GM19468 (cell line): ENCODE measurements at regions not wholly inside any gene's neighbourhood (a gene's known extent, or its start where the extent isn't known, plus 50 kb on each side); places are given as distances from the start of the nearest gene placed in this dataset.
"Not testable (repeated sequence)": the region's sequence is repeated elsewhere in the genome, so short reads cannot be mapped to it uniquely, and the experiment has no call there.

ENCODE experiments used
- ATAC-seq: cut with Tn5 transposase; IDR thresholded peaks from one replicate; pipeline ENCODE4 v1.9.1; 2021; ENCODE audit warnings: mild to moderate bottlenecking, moderate library complexity, moderate number of reproducible peaks; ENCODE audit not compliant: unreplicated experiment; ENCODE audit errors: extremely low read depth

GRCh38 chr4:23425570-23425969 is 464.3 kb downstream of the PPARGC1A start:
- no peak for ATAC-seq

DNA sequence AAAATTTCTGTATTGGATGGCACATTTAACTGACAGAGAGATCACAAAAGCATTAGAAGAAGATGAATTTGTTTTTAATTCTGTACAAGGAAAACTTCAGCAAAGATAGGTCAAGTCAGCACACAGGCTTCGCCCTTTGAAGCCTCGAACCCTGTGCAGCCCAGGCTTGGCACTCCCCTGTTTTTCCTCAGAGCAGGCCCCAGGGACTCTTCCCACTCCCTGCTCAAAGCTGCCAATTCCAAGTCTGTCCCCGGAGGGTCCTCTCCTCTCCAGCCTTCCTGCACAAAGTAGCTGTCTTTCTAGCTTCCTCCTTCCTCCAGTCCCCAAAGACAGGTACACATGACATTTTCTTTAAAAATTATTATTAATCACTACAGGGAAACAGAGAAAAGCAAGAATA is 466.3 kb downstream of the PPARGC1A start:
- ATAC-seq: no peak

GRCh38 chr4:23422878-23423277 is 467.0 kb downstream of the PPARGC1A start:
- no peak for ATAC-seq

GRCh38 chr4:23413631-23414030 is 476.2 kb downstream of the PPARGC1A start:
- no peak for ATAC-seq

DNA sequence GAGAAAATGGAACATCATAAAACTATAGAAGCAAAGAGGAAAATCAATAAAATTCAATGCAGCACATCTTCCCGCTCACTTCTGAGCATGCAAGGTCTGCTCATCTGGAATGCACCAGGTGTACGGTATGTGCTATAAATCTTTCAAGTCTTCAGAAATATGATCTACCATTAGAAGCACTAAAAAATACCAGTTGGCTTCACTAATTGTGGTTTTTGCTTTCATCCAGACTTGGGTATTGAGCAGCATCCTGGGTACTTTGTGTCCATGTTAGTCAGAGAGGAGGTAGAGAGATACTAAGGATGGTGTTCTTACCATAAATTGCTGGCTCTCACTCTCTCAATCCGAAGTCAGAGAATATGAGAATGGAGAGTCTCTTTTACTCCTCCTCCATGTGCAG is 477.1 kb downstream of the PPARGC1A start:
- no peak for ATAC-seq

DNA sequence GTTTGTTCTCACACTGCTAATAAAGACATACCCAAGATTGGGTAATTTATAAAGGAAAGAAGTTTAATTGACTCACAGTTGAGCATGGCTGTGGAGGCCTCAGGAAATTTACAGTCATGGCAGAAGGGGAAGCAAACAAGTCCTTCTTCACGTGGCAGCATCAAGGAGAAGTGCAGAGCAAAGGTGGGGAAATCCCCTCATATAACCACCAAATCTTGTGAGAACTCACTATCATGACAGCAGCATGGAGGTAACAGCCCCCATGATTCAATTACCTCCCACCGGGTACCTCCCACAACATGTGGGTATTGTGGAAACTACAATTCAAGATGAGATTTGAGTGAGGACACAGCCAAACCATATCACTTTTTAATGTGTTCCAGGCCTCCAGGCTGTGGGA is 480.9 kb downstream of the PPARGC1A start:
- ATAC-seq: not testable (repeated sequence)

GRCh38 chr4:23401572-23401971 is 488.3 kb downstream of the PPARGC1A start:
- ATAC-seq: no peak

DNA sequence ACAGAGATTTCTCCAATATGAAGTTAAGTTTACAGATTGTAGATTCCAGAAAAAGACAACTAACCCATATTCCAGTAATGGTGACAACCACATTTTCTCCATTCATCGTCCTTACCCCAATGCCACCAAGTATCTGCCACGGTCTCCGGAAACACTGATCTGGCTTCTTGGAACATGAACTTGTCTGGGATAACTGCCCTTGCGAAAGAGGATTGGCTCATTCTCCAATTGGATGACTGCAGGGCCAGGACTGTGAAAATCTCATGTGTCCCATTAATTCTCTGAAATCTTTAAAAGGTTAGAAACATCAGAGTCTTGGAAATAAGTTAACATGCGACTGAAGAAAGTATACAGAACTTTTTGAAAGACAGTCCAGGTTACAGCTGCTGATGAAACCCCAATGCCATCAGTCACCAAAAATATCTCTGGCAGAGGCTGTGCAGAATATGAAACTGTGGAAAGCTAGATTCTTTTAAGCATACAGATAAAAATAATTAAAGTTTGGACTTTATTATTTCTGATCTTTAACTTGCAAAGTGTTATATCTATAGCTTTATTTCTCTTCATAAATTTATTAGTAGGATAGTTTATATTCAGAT is 496.9 kb downstream of the PPARGC1A start:
- ATAC-seq: no peak

DNA sequence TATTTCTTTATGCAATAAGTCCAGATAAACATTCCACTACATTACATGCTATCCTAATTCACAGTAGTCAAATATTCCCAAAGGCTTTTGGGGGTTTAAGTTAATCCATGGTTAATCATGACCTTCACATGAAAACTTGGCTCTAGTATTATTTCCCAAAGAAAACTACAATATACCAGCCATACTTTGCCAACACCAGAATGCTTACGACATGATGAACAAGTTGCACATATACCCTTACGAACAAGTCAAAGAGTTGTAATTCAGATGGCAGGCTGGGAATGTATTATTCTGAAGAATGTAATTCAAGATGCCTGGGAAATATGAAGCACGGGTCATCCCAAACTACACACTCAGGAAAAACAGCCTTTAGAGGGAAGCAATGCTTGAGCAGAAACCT is 499.6 kb downstream of the PPARGC1A start:
- ATAC-seq: no peak

GRCh38 chr4:23388699-23389395 is 501.0 kb downstream of the PPARGC1A start:
- ATAC-seq: no peak

GRCh38 chr4:23388255-23388654 is 501.6 kb downstream of the PPARGC1A start:
- no peak for ATAC-seq

DNA sequence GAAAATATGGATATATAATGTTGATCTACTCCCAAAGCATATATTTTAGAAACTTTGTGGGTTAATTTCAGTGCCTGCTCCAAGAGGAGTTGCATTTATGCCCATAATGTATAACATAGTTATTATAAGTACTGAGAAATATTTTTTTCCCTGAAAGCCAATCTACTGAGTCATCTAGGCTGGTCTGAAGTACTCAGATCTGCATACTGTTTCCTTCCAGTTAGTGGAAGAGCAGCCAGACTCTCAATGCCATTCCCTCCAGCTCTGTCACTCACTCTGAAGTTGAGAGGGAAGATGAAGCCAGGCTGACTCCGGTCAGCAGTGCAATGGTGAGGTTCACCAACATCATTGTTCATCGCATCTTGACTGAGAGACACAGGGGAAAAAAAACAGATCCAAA is 505.1 kb downstream of the PPARGC1A start:
- no peak for ATAC-seq

DNA sequence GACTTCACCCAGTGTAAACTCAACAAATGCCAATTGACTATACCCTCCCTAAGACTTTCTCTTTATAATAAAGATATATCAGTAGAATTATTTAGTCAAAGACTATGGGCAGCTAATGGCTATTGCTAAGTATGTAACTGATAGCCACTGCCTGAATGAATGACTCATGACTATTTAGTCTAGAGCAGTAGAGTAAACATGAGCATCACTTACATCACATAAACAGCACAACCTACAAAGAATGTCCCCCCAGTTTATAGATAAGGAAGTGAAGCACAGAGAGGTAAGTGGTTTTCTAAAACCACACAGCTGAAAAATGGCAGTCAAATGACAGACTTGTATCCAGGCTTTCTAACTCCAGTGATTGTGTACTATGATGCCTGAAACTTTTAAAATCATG is 507.0 kb downstream of the PPARGC1A start:
- no peak for ATAC-seq

GRCh38 chr4:23374259-23374658 is 515.6 kb downstream of the PPARGC1A start:
- no peak for ATAC-seq

DNA sequence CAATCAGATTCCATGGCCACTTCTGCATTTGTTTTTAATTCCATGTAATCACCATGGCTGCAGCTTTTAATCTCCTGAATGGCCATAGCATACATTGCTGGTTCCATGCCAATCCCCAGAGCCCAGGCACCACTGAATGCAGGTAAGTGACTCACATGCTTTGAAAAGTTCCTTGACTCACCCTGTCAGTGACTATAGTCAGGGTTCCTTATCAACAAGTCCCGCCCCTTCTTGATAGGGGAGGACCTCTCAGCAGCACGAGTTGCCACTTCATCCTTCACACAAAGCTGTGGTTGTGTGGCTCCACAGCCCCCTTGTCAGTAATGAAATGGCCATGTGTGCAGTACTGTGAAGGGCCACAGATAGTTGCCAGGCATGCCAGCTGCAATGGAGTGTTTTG is 516.6 kb downstream of the PPARGC1A start:
- ATAC-seq: no peak

DNA sequence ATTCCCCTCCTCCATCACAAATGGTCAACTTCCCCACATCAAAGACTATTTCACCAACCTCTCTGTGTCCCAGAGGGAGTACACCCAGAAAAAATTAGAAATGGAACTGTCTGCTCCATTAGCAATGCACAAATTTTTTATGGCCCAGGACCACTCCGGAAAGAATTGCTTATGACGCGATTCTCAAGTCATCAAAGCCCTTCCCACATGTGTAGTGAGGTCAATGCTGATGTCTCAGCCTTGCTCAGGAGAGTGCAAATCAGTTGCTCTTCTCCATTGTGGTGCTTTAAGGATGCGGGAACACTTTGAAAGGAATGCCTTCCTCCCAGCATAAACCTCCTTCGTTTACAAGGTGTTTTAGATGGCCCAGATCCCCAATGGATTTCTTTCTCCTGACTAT is 518.3 kb downstream of the PPARGC1A start:
- no peak for ATAC-seq

- no peak for ATAC-seq
Observed at GRCh38 chr4:23369331-23369730, 520.5 kb downstream of the PPARGC1A start.

GRCh38 chr4:23368081-23368697 is 521.7 kb downstream of the PPARGC1A start:
- no peak for ATAC-seq

DNA sequence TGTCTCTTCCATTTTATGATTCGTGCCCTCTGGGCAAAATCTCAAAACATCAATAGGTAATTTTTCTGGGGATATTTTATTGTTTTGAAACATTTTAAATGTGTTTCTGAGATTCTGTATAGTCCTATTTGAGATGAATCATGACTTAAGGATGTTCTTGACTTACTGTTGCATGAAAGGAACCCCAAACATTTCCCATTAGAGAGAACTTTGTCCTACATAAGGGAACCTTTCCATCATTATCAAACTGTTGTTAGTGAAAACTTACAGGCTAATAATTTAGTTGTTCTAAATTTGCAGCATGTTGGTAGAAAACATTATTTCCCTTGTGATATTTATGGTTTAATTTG is 523.3 kb downstream of the PPARGC1A start:
- no peak for ATAC-seq

- ATAC-seq: no peak
Observed at GRCh38 chr4:23365871-23366556, 523.8 kb downstream of the PPARGC1A start.

DNA sequence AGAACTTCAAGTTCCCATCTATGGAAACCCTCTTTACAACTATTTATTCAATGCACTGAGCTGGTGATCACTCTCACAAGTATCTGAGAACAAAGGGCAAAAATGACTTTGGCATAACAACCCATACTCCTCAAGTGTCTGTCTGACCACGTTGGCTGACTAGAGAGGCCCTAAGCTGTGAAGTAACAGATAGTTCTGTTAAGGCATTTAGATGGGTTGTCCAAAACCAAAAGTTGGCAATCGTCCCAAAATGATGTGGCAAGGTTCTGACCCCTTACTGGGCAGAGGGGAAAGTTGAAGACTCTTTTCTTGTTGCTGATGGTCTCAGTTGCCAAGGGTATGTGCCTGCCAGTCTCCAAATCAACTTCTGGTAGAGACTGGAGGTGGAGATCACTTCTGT is 524.8 kb downstream of the PPARGC1A start:
- no peak for ATAC-seq
